OCI-LY1 (cell line): ENCODE measurements at regions not wholly inside any gene's neighbourhood (a gene's known extent, or its start where the extent isn't known, plus 50 kb on each side); places are given as distances from the start of the nearest gene placed in this dataset.
"Not testable (repeated sequence)": the region's sequence is repeated elsewhere in the genome, so short reads cannot be mapped to it uniquely, and the experiment has no call there.

Source experiments
- H2AFZ ChIP-seq: fragments of 200-600 bp; sonication (generic), shearing (Covaris generic); 2 replicates; pipeline ENCODE4 v1.6.0; 2014; ENCODE audit warnings: antibody characterized with exemption, mild to moderate bottlenecking, low read length
- H3F3A ChIP-seq: fragments of 200-600 bp; sonication (generic), shearing (Covaris generic); 2 replicates; pipeline ENCODE4 v1.6.0; 2014; ENCODE audit warnings: mild to moderate bottlenecking, antibody characterized with exemption, low read length, moderate library complexity; ENCODE audit not compliant: insufficient read depth
- H3K27ac ChIP-seq: fragments of 200-600 bp; sonication (generic); 2 replicates; pipeline ENCODE4 v1.5.1; 2014; ENCODE audit warnings: low read length, mixed run types, mild to moderate bottlenecking, low read depth; ENCODE audit not compliant: poor library complexity, severe bottlenecking
- H3K27me3 ChIP-seq: fragments of 200-600 bp; sonication (generic); 2 replicates; pipeline ENCODE4 v1.6.0; 2014; ENCODE audit warnings: antibody characterized with exemption, mild to moderate bottlenecking, low read length, moderate library complexity; ENCODE audit not compliant: insufficient read depth
- H3K36me3 ChIP-seq: fragments of 200-600 bp; sonication (generic); 2 replicates; pipeline ENCODE4 v1.6.1; 2014; ENCODE audit warnings: mild to moderate bottlenecking, antibody characterized with exemption, low read length, moderate library complexity, mixed read lengths; ENCODE audit not compliant: insufficient read depth
- H3K4me1 ChIP-seq: fragments of 200-600 bp; sonication (generic); 2 replicates; pipeline ENCODE4 v1.5.1; 2014; ENCODE audit warnings: mild to moderate bottlenecking, low read length, moderate library complexity; ENCODE audit not compliant: insufficient read depth, severe bottlenecking
- H3K4me2 ChIP-seq: fragments of 200-600 bp; sonication (generic), shearing (Covaris generic); 2 replicates; pipeline ENCODE4 v1.6.1; 2014; ENCODE audit warnings: low read length
- H3K4me3 ChIP-seq: fragments of 200-600 bp; sonication (generic); 2 replicates; pipeline ENCODE4 v1.5.1; 2014; ENCODE audit warnings: low read length, low read depth, mild to moderate bottlenecking, mixed read lengths; ENCODE audit not compliant: poor library complexity, severe bottlenecking
- H3K79me2 ChIP-seq: fragments of 200-600 bp; shearing (Covaris generic); 2 replicates; pipeline ENCODE4 v1.6.1; 2016; ENCODE audit warnings: mixed run types, low read length, mixed read lengths; ENCODE audit not compliant: insufficient read depth
- H3K9ac ChIP-seq: fragments of 200-600 bp; sonication (generic), shearing (Covaris generic); 2 replicates; pipeline ENCODE4 v1.6.1; 2014; ENCODE audit warnings: mild to moderate bottlenecking, low read length, mixed read lengths
- H3K9me2 ChIP-seq: fragments of 200-600 bp; sonication (generic), shearing (Covaris generic); 2 replicates; pipeline ENCODE4 v1.6.1; 2014; ENCODE audit warnings: low read depth, mild to moderate bottlenecking, low read length, mixed read lengths
- H3K9me3 ChIP-seq: fragments of 200-600 bp; shearing (Covaris generic); 2 replicates; pipeline ENCODE4 v1.6.1; 2014; ENCODE audit warnings: low read length, mixed read lengths
- H4K20me1 ChIP-seq: fragments of 200-600 bp; sonication (generic), shearing (Covaris generic); 2 replicates; pipeline ENCODE4 v1.6.0; 2016; ENCODE audit warnings: mild to moderate bottlenecking, low read length; ENCODE audit not compliant: insufficient read depth
- EZH2 ChIP-seq: fragments of 200-600 bp; sonication (generic), shearing (Covaris generic); IDR thresholded peaks from 2 replicates; pipeline ENCODE4 v1.8.0; 2017; ENCODE audit warnings: borderline replicate concordance, mixed run types, mild to moderate bottlenecking, antibody characterized with exemption, low read length, moderate library complexity, mixed read lengths
- TF ChIP-seq, protein P1 (sequence below): fragments of 200-600 bp; sonication (generic), shearing (Covaris generic); IDR thresholded peaks from 2 replicates; pipeline ENCODE4 v1.5.1; 2017; ENCODE audit warnings: mild to moderate bottlenecking, antibody characterized with exemption, low read length, moderate library complexity, mixed read lengths

DNA sequence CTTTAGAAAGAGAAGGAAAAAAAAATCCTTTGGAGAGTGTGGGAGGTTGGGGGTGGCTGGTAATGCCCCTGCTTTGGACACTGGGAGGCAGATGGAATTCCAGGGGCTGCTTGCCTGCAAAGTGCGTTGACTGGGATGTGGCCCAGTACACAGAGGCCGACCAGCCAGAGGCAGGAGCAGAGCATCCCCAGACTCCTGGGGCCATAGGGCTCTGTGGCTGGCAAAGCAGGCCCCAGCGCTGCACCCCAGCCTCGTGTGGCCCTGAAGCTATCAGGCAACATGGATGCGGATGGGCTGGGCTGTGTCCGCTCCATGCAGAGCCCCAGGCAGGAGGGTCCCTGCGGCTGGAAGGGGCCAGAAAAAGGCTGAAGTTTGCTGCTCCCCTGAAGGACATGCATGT is 361.6 kb upstream of the FZD8 start:
- Histone ChIP-seq H3K9ac (no peak overlapping the region), H3K9me3 (no peaks in the 10 kb centered on the region), H3K4me3 (no peak overlapping the region), H3K9me2 (no peaks in the 10 kb centered on the region), H3K36me3 (no peaks in the 10 kb centered on the region), H3F3A (no peaks in the 10 kb centered on the region), H4K20me1 (no peaks in the 10 kb centered on the region), H3K4me2 (no peak overlapping the region), H3K4me1 (no peaks in the 10 kb centered on the region), H3K27me3 (no peaks in the 10 kb centered on the region), H3K27ac (no peak overlapping the region), H3K79me2 (no peaks in the 10 kb centered on the region), H2AFZ (no peak overlapping the region)
- TF ChIP-seq, protein P1, sequence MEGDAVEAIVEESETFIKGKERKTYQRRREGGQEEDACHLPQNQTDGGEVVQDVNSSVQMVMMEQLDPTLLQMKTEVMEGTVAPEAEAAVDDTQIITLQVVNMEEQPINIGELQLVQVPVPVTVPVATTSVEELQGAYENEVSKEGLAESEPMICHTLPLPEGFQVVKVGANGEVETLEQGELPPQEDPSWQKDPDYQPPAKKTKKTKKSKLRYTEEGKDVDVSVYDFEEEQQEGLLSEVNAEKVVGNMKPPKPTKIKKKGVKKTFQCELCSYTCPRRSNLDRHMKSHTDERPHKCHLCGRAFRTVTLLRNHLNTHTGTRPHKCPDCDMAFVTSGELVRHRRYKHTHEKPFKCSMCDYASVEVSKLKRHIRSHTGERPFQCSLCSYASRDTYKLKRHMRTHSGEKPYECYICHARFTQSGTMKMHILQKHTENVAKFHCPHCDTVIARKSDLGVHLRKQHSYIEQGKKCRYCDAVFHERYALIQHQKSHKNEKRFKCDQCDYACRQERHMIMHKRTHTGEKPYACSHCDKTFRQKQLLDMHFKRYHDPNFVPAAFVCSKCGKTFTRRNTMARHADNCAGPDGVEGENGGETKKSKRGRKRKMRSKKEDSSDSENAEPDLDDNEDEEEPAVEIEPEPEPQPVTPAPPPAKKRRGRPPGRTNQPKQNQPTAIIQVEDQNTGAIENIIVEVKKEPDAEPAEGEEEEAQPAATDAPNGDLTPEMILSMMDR = no peak
- no peak for TF ChIP-seq EZH2

DNA sequence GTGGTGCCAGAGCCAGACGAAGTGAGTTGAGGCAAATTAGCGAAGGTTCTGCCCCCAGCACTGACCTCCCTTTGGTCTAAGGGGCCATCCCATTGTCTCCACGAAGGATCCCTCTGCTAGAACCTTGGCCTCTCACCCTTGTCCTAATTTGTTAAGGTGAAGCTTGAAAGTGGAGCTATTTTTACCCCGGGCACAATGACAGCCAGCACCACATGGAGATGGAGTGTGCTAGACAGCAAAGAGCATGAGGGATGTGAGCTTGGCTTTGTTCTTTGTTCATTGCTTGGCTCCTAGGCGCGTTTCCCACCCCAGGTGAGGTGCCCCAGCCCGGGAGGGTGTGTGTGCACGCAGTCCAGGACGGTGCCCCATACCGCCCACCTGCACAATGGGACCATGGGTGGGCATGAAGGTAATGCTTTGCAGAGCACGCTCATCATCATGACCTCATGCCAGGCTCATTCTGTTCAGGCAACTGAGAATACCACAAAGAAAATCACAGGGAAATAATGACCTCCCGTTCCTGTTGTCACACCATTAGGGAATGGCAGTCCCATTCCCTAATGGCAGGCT is 361.0 kb upstream of the FZD8 start:
- no peaks in the 10 kb centered on the region for H3K36me3 ChIP-seq
- no peaks in the 10 kb centered on the region for H3F3A ChIP-seq
- no peak overlapping the region for H3K27ac ChIP-seq
- no peaks in the 10 kb centered on the region for H3K9me2 ChIP-seq
- no peaks in the 10 kb centered on the region for H3K27me3 ChIP-seq
- no peaks in the 10 kb centered on the region for H4K20me1 ChIP-seq
- no peak overlapping the region for H3K4me3 ChIP-seq
- no peak overlapping the region for H3K4me2 ChIP-seq
- H3K79me2 ChIP-seq = no peaks in the 10 kb centered on the region
- H2AFZ ChIP-seq = no peak overlapping the region
- H3K9me3 ChIP-seq = no peaks in the 10 kb centered on the region
- H3K9ac ChIP-seq = no peak overlapping the region
- no peaks in the 10 kb centered on the region for H3K4me1 ChIP-seq
- TF ChIP-seq, protein P1 = no peak
- TF ChIP-seq EZH2 = no peak

DNA sequence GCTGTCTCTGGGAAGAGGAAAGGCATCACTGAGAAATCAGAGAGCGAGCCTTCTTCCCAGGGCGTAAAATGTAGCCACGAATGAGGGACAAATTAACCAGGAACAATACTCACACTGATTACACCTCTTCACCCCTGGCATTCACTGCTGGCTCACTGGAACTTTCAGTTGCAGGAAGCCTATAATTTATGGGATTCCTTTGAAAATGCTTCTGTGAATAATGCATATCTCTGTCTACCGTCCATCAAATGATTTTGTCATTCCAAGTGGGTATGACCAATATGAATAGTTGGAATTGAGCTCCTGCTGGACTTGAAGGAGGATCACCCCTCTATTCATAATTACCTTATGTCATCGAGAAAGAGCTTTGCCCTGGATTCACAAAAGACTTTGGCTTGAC is 360.3 kb upstream of the FZD8 start:
- H3K27ac ChIP-seq = no peak overlapping the region
- H3K9me3 ChIP-seq = no peaks in the 10 kb centered on the region
- H3K27me3 ChIP-seq = no peaks in the 10 kb centered on the region
- no peaks in the 10 kb centered on the region for H3K36me3 ChIP-seq
- H3K9ac ChIP-seq = no peak overlapping the region
- TF ChIP-seq, protein P1 = no peak
- no peak for TF ChIP-seq EZH2
- no peak overlapping the region for H2AFZ ChIP-seq
- H3K9me2 ChIP-seq = no peaks in the 10 kb centered on the region
- H3K79me2 ChIP-seq = no peaks in the 10 kb centered on the region
- H3F3A ChIP-seq = no peaks in the 10 kb centered on the region
- no peaks in the 10 kb centered on the region for H4K20me1 ChIP-seq
- H3K4me3 ChIP-seq = no peak overlapping the region
- H3K4me2 ChIP-seq = no peak overlapping the region
- H3K4me1 ChIP-seq = no peaks in the 10 kb centered on the region

DNA sequence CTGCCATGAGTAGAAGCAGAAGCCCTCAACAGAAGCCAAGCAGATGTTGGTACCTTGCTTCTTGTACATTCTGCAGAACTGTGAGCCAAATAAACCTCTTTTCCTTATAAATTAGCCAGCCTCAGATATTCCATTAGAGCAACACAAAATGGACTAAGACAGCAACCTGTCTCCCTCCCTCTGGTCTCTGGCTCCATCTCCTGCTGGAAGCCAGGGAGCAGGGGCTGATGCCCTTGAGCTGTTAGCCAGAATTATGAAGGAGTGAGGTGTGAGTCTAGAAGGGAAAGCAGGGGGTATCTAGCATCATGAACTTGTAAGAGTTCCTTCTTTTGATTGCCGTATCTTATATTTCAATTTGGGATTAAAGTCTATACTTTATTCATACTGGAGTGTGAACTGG is 358.7 kb upstream of the FZD8 start:
- not testable (repeated sequence) for H3K79me2 ChIP-seq, H4K20me1 ChIP-seq, H2AFZ ChIP-seq, H3F3A ChIP-seq, H3K36me3 ChIP-seq, H3K4me3 ChIP-seq, H3K9me3 ChIP-seq, H3K27ac ChIP-seq, H3K9me2 ChIP-seq, H3K27me3 ChIP-seq, H3K4me2 ChIP-seq, H3K4me1 ChIP-seq, H3K9ac ChIP-seq
